Uterus (tissue), 2 donors: ENCODE measurements at regions not wholly inside any gene's neighbourhood (a gene's known extent, or its start where the extent isn't known, plus 50 kb on each side); places are given as distances from the start of the nearest gene placed in this dataset.

Experiments used
- POLR2A ChIP-seq, 2 donors: fragments of 450-650 bp; IDR thresholded peaks; one replicate each; pipeline ENCODE4 v1.6.1; 2016; ENCODE audit warnings: antibody characterized with exemption in 2 of 2, mild to moderate bottlenecking in 1 of 2, moderate library complexity in 1 of 2
- TF ChIP-seq, protein P1 (sequence below), 4 experiments: fragments of 200-600 bp in 2 of 4; fragments of 450-650 bp in 2 of 4; sonication (generic) in 2 of 4; IDR thresholded peaks; one replicate each; pipeline ENCODE4 v1.5.1; 2016 to 2019; ENCODE audit warnings: antibody characterized with exemption in 4 of 4, mild to moderate bottlenecking in 2 of 4, moderate library complexity in 1 of 4

- TF ChIP-seq, protein P1, sequence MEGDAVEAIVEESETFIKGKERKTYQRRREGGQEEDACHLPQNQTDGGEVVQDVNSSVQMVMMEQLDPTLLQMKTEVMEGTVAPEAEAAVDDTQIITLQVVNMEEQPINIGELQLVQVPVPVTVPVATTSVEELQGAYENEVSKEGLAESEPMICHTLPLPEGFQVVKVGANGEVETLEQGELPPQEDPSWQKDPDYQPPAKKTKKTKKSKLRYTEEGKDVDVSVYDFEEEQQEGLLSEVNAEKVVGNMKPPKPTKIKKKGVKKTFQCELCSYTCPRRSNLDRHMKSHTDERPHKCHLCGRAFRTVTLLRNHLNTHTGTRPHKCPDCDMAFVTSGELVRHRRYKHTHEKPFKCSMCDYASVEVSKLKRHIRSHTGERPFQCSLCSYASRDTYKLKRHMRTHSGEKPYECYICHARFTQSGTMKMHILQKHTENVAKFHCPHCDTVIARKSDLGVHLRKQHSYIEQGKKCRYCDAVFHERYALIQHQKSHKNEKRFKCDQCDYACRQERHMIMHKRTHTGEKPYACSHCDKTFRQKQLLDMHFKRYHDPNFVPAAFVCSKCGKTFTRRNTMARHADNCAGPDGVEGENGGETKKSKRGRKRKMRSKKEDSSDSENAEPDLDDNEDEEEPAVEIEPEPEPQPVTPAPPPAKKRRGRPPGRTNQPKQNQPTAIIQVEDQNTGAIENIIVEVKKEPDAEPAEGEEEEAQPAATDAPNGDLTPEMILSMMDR (IDR thresholded peaks at IDR 0.05): no peak
- no peak for TF ChIP-seq POLR2A (IDR thresholded peaks at IDR 0.05)
Measured at GRCh38 chr3:25907081-25907480, 117.2 kb downstream of the OXSM start.
